B cell (primary cell): ENCODE measurements at regions not wholly inside any gene's neighbourhood (a gene's known extent, or its start where the extent isn't known, plus 50 kb on each side); places are given as distances from the start of the nearest gene placed in this dataset.

Experiments
- ATAC-seq: fragments of 200-7000 bp; cut with Tn5 transposase; one replicate; pipeline ENCODE4 v1.10.0; 2021; ENCODE audit warnings: low read depth, mild to moderate bottlenecking, moderate number of reproducible peaks, moderate library complexity
- CTCF ChIA-PET: fragments of 350-600 bp; sonication (Branson Sonifier 250); formaldehyde crosslinking; loops from one replicate; lab custom pipeline; 2021; ENCODE audit warnings: antibody characterized with exemption, inconsistent platforms; lab: Charles Lee
- POLR2A ChIA-PET: fragments of 350-600 bp; sonication (Branson Sonifier 250); formaldehyde crosslinking; loops from one replicate; lab custom pipeline; 2021; ENCODE audit warnings: antibody characterized with exemption; lab: Charles Lee
- DNase-seq: peaks from one replicate; pipeline ENCODE4 v3.0.0; 2013
- H2AFZ ChIP-seq: 2 replicates; pipeline ENCODE4 v1.6.1; 2012; ENCODE audit warnings: mild to moderate bottlenecking, low read depth, low read length; ENCODE audit not compliant: insufficient read depth, poor library complexity, severe bottlenecking
- H3K27ac ChIP-seq, 2 donors: 1 replicate in 1 of 2; 2 replicates in 1 of 2; pipeline ENCODE4 v1.5.1; 2012 to 2013; ENCODE audit warnings: low read length in 2 of 2, mild to moderate bottlenecking in 2 of 2, moderate library complexity in 1 of 2
- H3K27me3 ChIP-seq, 4 experiments: fragments of 200-600 bp in 1 of 4; sonication (generic) in 1 of 4; replicated peaks in 1 of 4; 1 replicate in 2 of 4; 2 replicates in 2 of 4; pipeline versions ENCODE4 v1.6.1 to v1.7.0; 2013 to 2016; ENCODE audit warnings: low read length in 3 of 4, mild to moderate bottlenecking in 2 of 4, mixed read lengths in 1 of 4, moderate library complexity in 1 of 4; ENCODE audit not compliant: insufficient read depth in 4 of 4, control insufficient read depth in 3 of 4; ENCODE audit errors: control extremely low read depth in 1 of 4
- H3K36me3 ChIP-seq, 2 experiments: replicated peaks in 1 of 2; 1 replicate in 1 of 2; 2 replicates in 1 of 2; pipeline versions ENCODE4 v1.6.1 to v1.7.1; 2013; ENCODE audit warnings: low read length in 1 of 2; ENCODE audit not compliant: insufficient read depth in 2 of 2, control insufficient read depth in 1 of 2; ENCODE audit errors: control extremely low read depth in 1 of 2, extremely low read depth in 1 of 2
- H3K4me1 ChIP-seq, 2 donors: fragments of 200-600 bp in 1 of 2; sonication (generic) in 1 of 2; 1 replicate in 1 of 2; 2 replicates in 1 of 2; pipeline versions ENCODE4 v1.5.1 to v1.6.1; 2013 to 2017; ENCODE audit warnings: low read length in 2 of 2; ENCODE audit not compliant: control insufficient read depth in 2 of 2, insufficient read depth in 2 of 2
- H3K4me2 ChIP-seq: replicated peaks from 2 replicates; pipeline ENCODE3; 2012; ENCODE audit warnings: mild to moderate bottlenecking, low read depth, low read length; ENCODE audit not compliant: poor library complexity, severe bottlenecking
- H3K4me3 ChIP-seq, 5 experiments: fragments of 200-600 bp in 1 of 5; sonication (generic) in 1 of 5; 1 replicate in 3 of 5; 2 replicates in 2 of 5; pipeline versions ENCODE4 v1.5.1 to v1.7.0; 2011 to 2016; ENCODE audit warnings: low read length in 4 of 5, mild to moderate bottlenecking in 4 of 5, low read depth in 2 of 5, control low read depth in 1 of 5, moderate library complexity in 1 of 5; ENCODE audit not compliant: insufficient read depth in 1 of 5; ENCODE audit errors: control extremely low read depth in 1 of 5, extremely low read depth in 1 of 5
- H3K79me2 ChIP-seq: fragments of 200-600 bp; sonication (generic); one replicate; pipeline ENCODE4 v1.6.0; 2016; ENCODE audit warnings: low read length; ENCODE audit not compliant: control insufficient read depth, insufficient read depth
- H3K9ac ChIP-seq: fragments of 200-600 bp; sonication (generic); 2 replicates; pipeline ENCODE4 v1.6.1; 2017; ENCODE audit warnings: mild to moderate bottlenecking, low read length, moderate library complexity
- H3K9me3 ChIP-seq, 3 donors: one replicate each; pipeline versions ENCODE4 v1.6.1 to v1.7.1; 2013; ENCODE audit warnings: low read length in 2 of 3; ENCODE audit not compliant: control insufficient read depth in 2 of 3, insufficient read depth in 1 of 3; ENCODE audit errors: control extremely low read depth in 1 of 3
- H4K20me1 ChIP-seq: 2 replicates; pipeline ENCODE4 v1.6.0; 2012; ENCODE audit warnings: mild to moderate bottlenecking, low read length; ENCODE audit not compliant: insufficient read depth, control insufficient read depth, poor library complexity, severe bottlenecking
- H3K27ac Mint-ChIP-seq: one replicate; pipeline ENCODE4 v1.8.0; 2021; ENCODE audit warnings: mixed read lengths
- H3K27me3 Mint-ChIP-seq: one replicate; pipeline ENCODE4 v1.8.0; 2021; ENCODE audit warnings: mixed read lengths
- H3K4me1 Mint-ChIP-seq: one replicate; pipeline ENCODE4 v1.8.0; 2021; ENCODE audit warnings: mixed read lengths
- H3K4me3 Mint-ChIP-seq: one replicate; pipeline ENCODE4 v1.8.0; 2021; ENCODE audit warnings: mixed read lengths
- H3K9me3 Mint-ChIP-seq: one replicate; pipeline ENCODE4 v1.8.0; 2022; ENCODE audit warnings: mixed read lengths; ENCODE audit not compliant: insufficient read depth
- CTCF ChIP-seq: fragments of 200-600 bp; IDR thresholded peaks from one replicate; pipeline ENCODE4 v1.8.0; 2022; ENCODE audit warnings: antibody characterized with exemption, mild to moderate bottlenecking
- EZH2 ChIP-seq: IDR thresholded peaks from 2 replicates; pipeline ENCODE4 v1.6.1; 2012; ENCODE audit warnings: borderline replicate concordance, low read depth, mild to moderate bottlenecking, moderate library complexity, low read length; ENCODE audit not compliant: insufficient read depth, poor library complexity, severe bottlenecking
- WGBS: methylation state at CpG from one replicate; pipeline ENCODE4 v1.1.5; 2013; ENCODE audit warnings: missing lambda C conversion rate; ENCODE audit not compliant: insufficient coverage; 5-methylcytosine and 5-hydroxymethylcytosine counted together
- intact Hi-C: fragments of 100-400 bp; cut with micrococcal nuclease; formaldehyde crosslinking; loops from one replicate; pipeline ENCODE4 v1.10.0; 2022

- Histone ChIP-seq H3K9me3 (no peaks in the 10 kb centered on the region), H3K27ac (no peak overlapping the region), H3K4me1 (no peaks in the 10 kb centered on the region), H3K79me2 (no peaks in the 10 kb centered on the region), H2AFZ (no peak overlapping the region), H3K4me2 (no peak overlapping the region), H3K4me3 (no peak overlapping the region), H3K27me3 (no peaks in the 10 kb centered on the region), H4K20me1 (no peaks in the 10 kb centered on the region), H3K36me3 (no peaks in the 10 kb centered on the region), H3K9ac (no peak overlapping the region)
- H3K27ac Mint-ChIP-seq = no peak overlapping the region
- intact Hi-C loops = no loop called here
- TF ChIP-seq EZH2 (no peak), CTCF (no peak)
- no peak for ATAC-seq
- no peaks in the 10 kb centered on the region for H3K4me1 Mint-ChIP-seq
- no CpG with 5 or more reads among the region's 4 CpGs for WGBS
- H3K4me3 Mint-ChIP-seq = no peak overlapping the region
- peaks cover 7% of the 10 kb centered on the region for H3K9me3 Mint-ChIP-seq
- no peak for DNase-seq
- no peaks in the 10 kb centered on the region for H3K27me3 Mint-ChIP-seq
- ChIA-PET POLR2A (no interaction called here), CTCF (no interaction called here)
Observed at GRCh38 chr5:23994581-23995370, 487.4 kb downstream of the PRDM9 start.

- Histone ChIP-seq H2AFZ (no peak overlapping the region), H3K9me3 (no peaks in the 10 kb centered on the region), H3K9ac (no peak overlapping the region), H3K27me3 (no peaks in the 10 kb centered on the region), H3K36me3 (no peaks in the 10 kb centered on the region), H3K27ac (no peak overlapping the region), H4K20me1 (no peaks in the 10 kb centered on the region), H3K4me3 (no peak overlapping the region), H3K79me2 (no peaks in the 10 kb centered on the region), H3K4me2 (no peak overlapping the region), H3K4me1 (no peaks in the 10 kb centered on the region)
- ATAC-seq = no peak
- TF ChIP-seq EZH2 (no peak), CTCF (no peak)
- Mint-ChIP-seq H3K9me3 (peaks cover 5% of the 10 kb centered on the region), H3K4me3 (no peak overlapping the region), H3K27ac (no peak overlapping the region), H3K4me1 (no peaks in the 10 kb centered on the region), H3K27me3 (no peaks in the 10 kb centered on the region)
- WGBS = 0% methylated on average over 1 of the region's 5 CpGs
- intact Hi-C loops = no loop called here
- ChIA-PET POLR2A (no interaction called here), CTCF (no interaction called here)
- DNase-seq = no peak
Observed at GRCh38 chr5:23996525-23996924, 489.1 kb downstream of the PRDM9 start.
